Kidney (tissue), 13 donors: ENCODE measurements at regions not wholly inside any gene's neighbourhood (a gene's known extent, or its start where the extent isn't known, plus 50 kb on each side); places are given as distances from the start of the nearest gene placed in this dataset.

Experiments
- DNase-seq, 5 donors: peaks; one replicate each; pipeline ENCODE4 v3.0.0-alpha.2; 2013 to 2020
- FAIRE-seq: peaks from 2 replicates; lab custom pipeline; 2012; peaks lifted over from hg19 to GRCh38; lab: Jason Lieb, UNC
- H3K27ac ChIP-seq, 2 donors: one replicate each; pipeline ENCODE4 v1.7.0; 2013; ENCODE audit warnings: low read depth in 2 of 2, low read length in 2 of 2, inconsistent platforms in 1 of 2
- H3K27me3 ChIP-seq: one replicate; pipeline ENCODE4 v1.7.1; 2013; ENCODE audit warnings: low read length, inconsistent platforms; ENCODE audit not compliant: control insufficient read depth, insufficient read depth
- H3K36me3 ChIP-seq, 3 donors: one replicate each; pipeline versions ENCODE4 v1.7.0 to v1.7.1; 2013; ENCODE audit warnings: low read length in 3 of 3, control low read depth in 1 of 3, inconsistent platforms in 1 of 3; ENCODE audit not compliant: insufficient read depth in 3 of 3, control insufficient read depth in 2 of 3
- H3K4me1 ChIP-seq, 3 donors: one replicate each; pipeline versions ENCODE4 v1.7.0 to v1.7.1; 2013; ENCODE audit warnings: low read length in 3 of 3, inconsistent platforms in 1 of 3, low read depth in 1 of 3; ENCODE audit not compliant: control insufficient read depth in 2 of 3, insufficient read depth in 2 of 3
- H3K4me3 ChIP-seq, 3 donors: one replicate each; pipeline versions ENCODE4 v1.7.0 to v1.8.1; 2013; ENCODE audit warnings: low read length in 3 of 3, control low read depth in 1 of 3, inconsistent platforms in 1 of 3
- H3K9ac ChIP-seq, 3 donors: one replicate each; pipeline versions ENCODE4 v1.7.0 to v1.7.1; 2013; ENCODE audit warnings: low read length in 3 of 3, control low read depth in 1 of 3, inconsistent platforms in 1 of 3
- H3K9me3 ChIP-seq, 3 donors: one replicate each; pipeline versions ENCODE4 v1.7.0 to v1.7.1; 2013; ENCODE audit warnings: low read length in 3 of 3, control low read depth in 1 of 3, inconsistent platforms in 1 of 3; ENCODE audit not compliant: control insufficient read depth in 2 of 3, insufficient read depth in 1 of 3
- CTCF ChIP-seq: IDR thresholded peaks from 3 replicates; pipeline ENCODE4 v1.5.1; 2012; ENCODE audit warnings: mild to moderate bottlenecking, moderate library complexity, borderline replicate concordance; ENCODE audit not compliant: insufficient read depth; ENCODE audit errors: extremely low read depth
- intact Hi-C: fragments of 100-400 bp; cut with DNase I; formaldehyde crosslinking; loops from one replicate; pipeline ENCODE4 v1.11.1; 2022
- donor health status: control.
- donor health status: control.
- donor health status: control.
- donor health status: control.
- donor health status: control.
- donor health status: DM: yes; HTN: yes; CAD: no.
- donor health status: Normal renal cell carcinoma (clear cell type).

GRCh38 chr3:28673446-28673845 is 324.8 kb upstream of the AZI2 start:
- Histone ChIP-seq H3K9me3 (no peaks in the 10 kb centered on the region), H3K36me3 (no peaks in the 10 kb centered on the region), H3K9ac (no peak overlapping the region), H3K4me3 (no peak overlapping the region), H3K27ac (no peak overlapping the region), H3K27me3 (no peaks in the 10 kb centered on the region), H3K4me1 (no peaks in the 10 kb centered on the region)
- intact Hi-C loops, result no loop called here
- DNase-seq (peak in 2 of 5 donors; percentile 37 to 49), FAIRE-seq (no peak)
- TF ChIP-seq CTCF, result no peak

DNA sequence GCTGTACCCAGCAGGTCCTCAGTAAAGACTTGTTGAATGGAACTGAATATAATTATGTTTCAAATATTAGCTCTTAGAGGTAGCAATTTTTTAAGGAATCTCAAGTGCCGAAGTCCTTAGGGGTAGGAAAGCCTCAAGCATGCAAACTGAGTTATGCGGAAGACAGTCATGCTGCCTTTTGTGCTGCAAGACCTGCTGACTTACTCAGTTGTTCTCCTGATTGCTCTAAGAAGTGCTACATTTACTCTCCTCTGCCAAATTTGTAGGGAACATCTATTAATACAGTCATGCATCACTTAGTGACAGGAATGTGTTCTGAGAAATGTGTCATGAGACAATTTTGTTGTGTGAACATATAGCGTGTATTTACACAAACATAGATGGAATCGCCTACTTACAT is 325.6 kb upstream of the AZI2 start:
- DNase-seq (no peak), FAIRE-seq (no peak)
- intact Hi-C loops, result no loop called here
- Histone ChIP-seq H3K9ac (no peak overlapping the region), H3K27me3 (no peaks in the 10 kb centered on the region), H3K27ac (no peak overlapping the region), H3K4me3 (no peak overlapping the region), H3K4me1 (no peaks in the 10 kb centered on the region), H3K9me3 (no peaks in the 10 kb centered on the region), H3K36me3 (no peaks in the 10 kb centered on the region)
- no peak for TF ChIP-seq CTCF

DNA sequence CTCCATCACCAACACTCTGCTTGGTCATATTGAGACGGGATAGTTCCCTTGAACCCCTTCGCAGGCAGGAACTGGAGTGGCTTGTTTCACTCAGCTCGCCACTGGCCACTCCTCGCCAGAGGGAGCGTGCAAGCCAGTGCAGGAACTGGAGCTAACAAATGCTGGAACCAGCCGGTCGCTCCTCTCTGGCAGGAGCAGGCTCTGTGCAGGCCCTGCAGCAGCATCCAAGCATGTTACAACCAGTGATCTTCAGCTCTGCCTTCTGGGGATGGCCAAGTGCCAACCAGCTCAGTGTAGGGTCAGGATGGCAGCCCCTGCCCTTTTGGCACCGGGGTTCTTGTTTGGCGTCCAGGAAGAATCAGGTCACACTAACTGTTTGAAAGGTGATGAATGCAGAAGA is 329.0 kb upstream of the AZI2 start:
- H3K4me1 ChIP-seq, result no peaks in the 10 kb centered on the region
- FAIRE-seq (no peak), DNase-seq (peak in 1 of 5 donors; percentile 57)
- no peak overlapping the region for H3K27ac ChIP-seq
- no peak overlapping the region for H3K9ac ChIP-seq
- no peak for TF ChIP-seq CTCF
- no peak overlapping the region for H3K4me3 ChIP-seq
- intact Hi-C loops, result no loop called here
- H3K27me3 ChIP-seq, result no peaks in the 10 kb centered on the region
- H3K36me3 ChIP-seq, result no peaks in the 10 kb centered on the region
- no peaks in the 10 kb centered on the region for H3K9me3 ChIP-seq

DNA sequence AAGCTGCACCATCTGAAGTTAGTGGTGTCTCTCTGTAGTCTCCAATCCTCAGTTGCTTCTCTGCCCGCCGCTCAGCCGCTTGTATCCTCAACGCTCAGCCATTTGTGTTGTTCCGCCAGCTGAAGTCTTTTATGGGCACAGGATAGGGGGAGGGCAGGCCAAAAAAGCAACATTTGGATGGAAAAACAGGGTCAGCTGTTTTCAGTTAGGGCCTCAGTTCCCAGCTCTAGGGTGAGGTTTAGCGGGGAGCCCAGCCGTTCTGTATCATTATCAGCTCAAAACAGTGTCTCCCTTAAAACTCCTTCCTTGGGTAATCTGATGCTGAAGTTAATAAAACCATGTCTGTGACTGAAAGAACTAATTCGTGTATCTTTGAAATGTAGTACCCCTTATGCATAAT is 329.5 kb upstream of the AZI2 start:
- no peak for TF ChIP-seq CTCF

More for the DNA sequence above, 329.5 kb upstream of the AZI2 start:
- FAIRE-seq (no peak), DNase-seq (no peak)
- Histone ChIP-seq H3K4me3 (no peak overlapping the region), H3K9ac (no peak overlapping the region), H3K27me3 (no peaks in the 10 kb centered on the region), H3K9me3 (no peaks in the 10 kb centered on the region), H3K27ac (no peak overlapping the region), H3K36me3 (no peaks in the 10 kb centered on the region), H3K4me1 (no peaks in the 10 kb centered on the region)
- intact Hi-C loops, result no loop called here
